HFFc6 (cell line): ENCODE measurements at regions not wholly inside any gene's neighbourhood (a gene's known extent, or its start where the extent isn't known, plus 50 kb on each side); places are given as distances from the start of the nearest gene placed in this dataset.

Experiments
- DNase-seq: peaks from one replicate; pipeline ENCODE4 v3.0.0-alpha.2; 2018
- H3K27ac Mint-ChIP-seq: 2 replicates; pipeline ENCODE4 v1.8.0; 2020; ENCODE audit warnings: mild to moderate bottlenecking, mixed read lengths
- H3K27me3 Mint-ChIP-seq: 2 replicates; pipeline ENCODE4 v1.8.0; 2021; ENCODE audit warnings: mild to moderate bottlenecking, moderate library complexity, mixed read lengths; ENCODE audit not compliant: insufficient read depth
- H3K36me3 Mint-ChIP-seq: 2 replicates; pipeline ENCODE4 v1.8.0; 2021; ENCODE audit warnings: low read depth, mixed read lengths
- H3K4me1 Mint-ChIP-seq: 2 replicates; pipeline ENCODE4 v1.8.0; 2020; ENCODE audit warnings: low read depth, mixed read lengths
- H3K4me3 Mint-ChIP-seq: 2 replicates; pipeline ENCODE4 v1.8.0; 2020; ENCODE audit warnings: mild to moderate bottlenecking, moderate library complexity, mixed read lengths
- H3K9me3 Mint-ChIP-seq: 2 replicates; pipeline ENCODE4 v1.8.0; 2020; ENCODE audit warnings: mild to moderate bottlenecking, mixed read lengths
- CTCF ChIP-seq: fragments of 200-600 bp; sonication (generic); IDR thresholded peaks from 2 replicates; pipeline ENCODE4 v1.5.0; 2021; ENCODE audit warnings: antibody characterized with exemption, mild to moderate bottlenecking

DNA sequence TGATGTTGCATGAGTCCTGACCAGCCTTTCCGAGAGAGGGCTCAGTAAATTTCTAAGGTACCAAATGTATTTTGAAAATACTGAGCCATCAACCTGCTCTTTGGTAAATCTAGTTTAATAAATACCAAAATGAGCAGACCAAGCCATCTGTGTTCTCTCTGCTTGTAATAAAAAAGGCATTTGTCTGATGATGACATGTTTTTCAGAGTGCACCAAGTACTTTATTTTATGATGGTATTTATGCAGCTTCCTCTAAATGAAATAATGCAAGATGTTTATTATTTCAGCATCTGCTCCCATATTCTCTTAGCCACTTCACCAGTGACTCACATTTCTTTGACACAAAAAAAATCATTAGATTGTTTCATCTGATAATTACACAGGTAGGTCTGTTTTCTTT is 700.5 kb downstream of the TRIML1 start:
- no peak for TF ChIP-seq CTCF
- Mint-ChIP-seq H3K4me1 (peaks cover 23% of the 10 kb centered on the region), H3K27ac (no peak overlapping the region), H3K36me3 (no peaks in the 10 kb centered on the region), H3K27me3 (no peaks in the 10 kb centered on the region; the same call in 1 of the 2 replicates), H3K9me3 (no peaks in the 10 kb centered on the region), H3K4me3 (no peak overlapping the region)
- DNase-seq = no peak

DNA sequence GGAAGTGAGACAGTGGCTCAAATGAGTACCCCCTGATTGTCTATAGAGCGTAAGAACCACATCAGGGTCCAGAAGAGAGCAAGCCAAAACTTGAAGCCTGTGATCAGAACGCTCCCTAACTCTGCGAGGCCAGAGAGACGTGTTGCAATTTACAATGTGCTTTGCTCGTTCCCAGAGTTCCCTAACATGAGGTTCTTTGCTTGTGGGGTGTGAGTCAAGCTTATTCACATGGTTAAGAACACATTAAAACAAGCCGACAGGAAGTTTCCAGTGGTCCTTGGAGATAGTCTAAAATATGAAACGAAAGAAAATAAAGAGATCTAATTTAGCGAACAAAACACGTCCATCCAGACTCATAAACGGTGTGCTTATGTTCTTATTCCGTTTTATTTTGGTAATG is 702.3 kb downstream of the TRIML1 start:
- Mint-ChIP-seq H3K36me3 (no peaks in the 10 kb centered on the region), H3K4me1 (peaks cover 23% of the 10 kb centered on the region), H3K27me3 (no peaks in the 10 kb centered on the region), H3K27ac (no peak overlapping the region), H3K4me3 (peak overlapping the region; percentile 69), H3K9me3 (no peaks in the 10 kb centered on the region)
- peak; percentile 30 for DNase-seq
- no peak for TF ChIP-seq CTCF

DNA sequence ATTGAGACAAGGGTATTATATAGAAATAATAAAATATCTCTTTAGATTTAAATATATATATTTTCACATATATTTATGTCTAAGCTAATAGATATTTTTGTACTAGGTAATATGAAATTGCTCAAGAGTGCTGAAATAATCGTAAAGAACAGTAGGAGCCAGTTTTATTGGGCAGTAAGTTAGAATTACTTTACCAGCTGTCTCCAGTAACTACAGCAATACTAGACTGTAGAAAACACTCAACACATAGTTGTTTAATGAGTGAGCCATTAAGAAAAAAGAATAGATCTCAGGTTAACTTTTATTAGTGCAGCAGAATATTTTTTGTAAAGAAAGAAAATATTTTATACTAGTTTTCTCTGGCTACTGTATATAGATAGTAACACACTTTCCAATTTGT is 715.2 kb downstream of the TRIML1 start:
- Mint-ChIP-seq H3K27me3 (peaks cover 3% of the 10 kb centered on the region; the same call in 1 of the 2 replicates), H3K4me1 (peaks cover 11% of the 10 kb centered on the region), H3K36me3 (peaks cover 15% of the 10 kb centered on the region; the same call in 1 of the 2 replicates), H3K27ac (no peak overlapping the region), H3K9me3 (peaks cover 31% of the 10 kb centered on the region), H3K4me3 (peak overlapping the region; percentile 82)
- DNase-seq = peak; percentile 19
- no peak for TF ChIP-seq CTCF

DNA sequence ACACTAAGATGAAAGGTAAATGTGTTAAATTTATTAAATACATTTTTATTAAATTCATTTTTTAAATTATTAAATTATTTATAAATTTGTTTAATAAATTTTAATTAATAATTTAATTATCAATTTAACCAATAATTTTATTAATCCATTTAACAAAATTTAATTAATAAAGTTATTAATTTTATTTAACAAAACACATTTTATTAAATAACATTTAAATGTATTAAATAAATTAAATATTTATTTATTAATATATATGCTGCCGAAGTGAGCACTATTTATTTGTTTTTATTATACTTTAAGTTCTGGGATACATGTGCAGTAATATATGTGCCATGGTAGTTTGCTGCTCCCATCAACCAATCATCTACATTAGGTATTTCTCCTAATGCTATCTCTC is 719.5 kb downstream of the TRIML1 start:
- Mint-ChIP-seq H3K27me3 (no peaks in the 10 kb centered on the region), H3K4me1 (peaks cover 11% of the 10 kb centered on the region), H3K36me3 (peaks cover 6% of the 10 kb centered on the region; the same call in 1 of the 2 replicates), H3K27ac (no peak overlapping the region), H3K9me3 (peaks cover 12% of the 10 kb centered on the region; the same call in 1 of the 2 replicates), H3K4me3 (no peak overlapping the region)
- TF ChIP-seq CTCF = no peak
- no peak for DNase-seq

- TF ChIP-seq CTCF = no peak
- no peak for DNase-seq
- no peak overlapping the region for H3K27ac Mint-ChIP-seq
- no peaks in the 10 kb centered on the region for H3K36me3 Mint-ChIP-seq
- H3K4me1 Mint-ChIP-seq = no peaks in the 10 kb centered on the region
- no peak overlapping the region for H3K4me3 Mint-ChIP-seq
- H3K9me3 Mint-ChIP-seq = peaks cover 4% of the 10 kb centered on the region; the same call in 1 of the 2 replicates
- H3K27me3 Mint-ChIP-seq = no peaks in the 10 kb centered on the region; the same call in 1 of the 2 replicates
These were observed 725.5 kb downstream of the TRIML1 start for GRCh38 chr4:188864741-188865140.

DNA sequence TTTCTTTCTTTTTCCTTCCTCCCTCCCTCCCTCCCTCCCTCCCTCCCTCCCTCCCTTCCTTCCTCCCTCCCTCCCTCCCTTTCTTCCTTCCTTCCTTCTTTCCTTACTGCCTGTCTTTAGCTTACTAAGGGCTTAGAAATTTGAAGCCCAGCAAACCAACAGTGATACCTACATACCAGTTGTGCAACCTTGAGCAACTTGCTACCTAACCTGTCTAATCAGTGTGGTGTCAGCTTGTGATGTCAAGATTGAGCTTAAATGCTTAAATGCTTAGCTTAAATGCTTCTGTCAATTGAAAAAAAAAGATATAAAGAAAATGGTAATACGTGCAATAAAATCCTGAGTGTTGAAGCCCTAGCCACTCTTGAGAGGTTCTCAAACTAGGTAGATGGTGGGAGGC is 728.6 kb downstream of the TRIML1 start:
- H3K9me3 Mint-ChIP-seq = peaks cover 3% of the 10 kb centered on the region; the same call in 1 of the 2 replicates
- H3K36me3 Mint-ChIP-seq = no peaks in the 10 kb centered on the region
- no peak for DNase-seq
- no peaks in the 10 kb centered on the region for H3K4me1 Mint-ChIP-seq
- H3K4me3 Mint-ChIP-seq = no peak overlapping the region
- no peak overlapping the region for H3K27ac Mint-ChIP-seq
- H3K27me3 Mint-ChIP-seq = peaks cover 2% of the 10 kb centered on the region
- no peak for TF ChIP-seq CTCF
